PC-3 (cell line): ENCODE measurements at regions not wholly inside any gene's neighbourhood (a gene's known extent, or its start where the extent isn't known, plus 50 kb on each side); places are given as distances from the start of the nearest gene placed in this dataset.

Experiments
- ATAC-seq: fragments of 200-7000 bp; cut with Tn5 transposase; 2 replicates; pipeline ENCODE4 v1.9.1; 2020; ENCODE audit warnings: mild to moderate bottlenecking, moderate library complexity
- BruUV-seq: library from RNA; stranded (reverse); fragments of 400-500 nt; replicated peaks from 2 replicates; lab custom pipeline; 2021; lab: Mats Ljungman, UMichigan
- CTCF ChIA-PET: fragments of 300-600 bp; sonication (Branson Sonifier 250); formaldehyde crosslinking; loops from one replicate; lab custom pipeline; 2022; ENCODE audit warnings: antibody characterized with exemption; lab: Charles Lee
- POLR2A ChIA-PET: fragments of 300-600 bp; sonication (Branson Sonifier 250); formaldehyde crosslinking; loops from one replicate; lab custom pipeline; 2022; ENCODE audit warnings: antibody characterized with exemption; ENCODE audit not compliant: unreplicated experiment; lab: Charles Lee
- DNase-seq: peaks from one replicate; pipeline ENCODE4 v3.0.0-alpha.2; 2015
- H2AFZ ChIP-seq: fragments of 300-600 bp; sonication (generic); 2 replicates; pipeline ENCODE4 v1.6.0; 2016; ENCODE audit warnings: antibody characterized with exemption, low read length
- H3F3A ChIP-seq: fragments of 300-600 bp; sonication (generic); one replicate; pipeline ENCODE4 v1.6.0; 2017; ENCODE audit warnings: antibody characterized with exemption, low read length, control low read depth, mild to moderate bottlenecking; ENCODE audit not compliant: unreplicated experiment
- H3K27ac ChIP-seq: fragments of 300-600 bp; sonication (generic); 2 replicates; pipeline ENCODE4 v1.5.1; 2016; ENCODE audit warnings: mild to moderate bottlenecking, low read length
- H3K27me3 ChIP-seq: fragments of 300-600 bp; sonication (generic); 2 replicates; pipeline ENCODE4 v1.6.1; 2016; ENCODE audit warnings: low read length, mixed read lengths
- H3K36me3 ChIP-seq: fragments of 300-600 bp; sonication (generic); 2 replicates; pipeline ENCODE4 v1.6.1; 2016; ENCODE audit warnings: low read depth, mixed run types, low read length, mixed read lengths
- H3K4me1 ChIP-seq: fragments of 300-600 bp; sonication (generic); 2 replicates; pipeline ENCODE4 v1.5.1; 2016; ENCODE audit warnings: low read length; ENCODE audit not compliant: insufficient read depth
- H3K4me2 ChIP-seq: fragments of 300-600 bp; sonication (generic); 2 replicates; pipeline ENCODE4 v1.6.0; 2016; ENCODE audit warnings: low read length
- H3K4me3 ChIP-seq: fragments of 300-600 bp; sonication (generic); 2 replicates; pipeline ENCODE4 v1.5.1; 2016; ENCODE audit warnings: mild to moderate bottlenecking, low read length, mixed read lengths
- H3K79me2 ChIP-seq: fragments of 300-600 bp; sonication (generic); 2 replicates; pipeline ENCODE4 v1.6.1; 2017; ENCODE audit warnings: low read length, mixed read lengths
- H3K9ac ChIP-seq: fragments of 300-600 bp; sonication (generic); 2 replicates; pipeline ENCODE4 v1.6.0; 2016; ENCODE audit warnings: mild to moderate bottlenecking, low read length
- H3K9me2 ChIP-seq: fragments of 300-600 bp; sonication (generic); replicated peaks from 2 replicates; pipeline ENCODE4 v1.6.1; 2016; ENCODE audit warnings: mixed run types, low read length, mixed read lengths
- H3K9me3 ChIP-seq: fragments of 300-600 bp; sonication (generic); 2 replicates; pipeline ENCODE4 v1.6.1; 2016; ENCODE audit warnings: low read length, mixed read lengths
- H4K20me1 ChIP-seq: fragments of 300-600 bp; sonication (generic); 2 replicates; pipeline ENCODE4 v1.6.1; 2016; ENCODE audit warnings: low read length, mixed read lengths
- CTCF ChIP-seq: fragments of 300-600 bp; sonication (generic); conservative IDR thresholded peaks from 2 replicates; pipeline ENCODE4 v1.5.1; 2017; ENCODE audit warnings: antibody characterized with exemption, low read depth, mild to moderate bottlenecking, low read length
- EZH2 ChIP-seq: fragments of 300-600 bp; sonication (generic); IDR thresholded peaks from one replicate; pipeline ENCODE4 v1.6.1; 2017; ENCODE audit warnings: antibody characterized with exemption, mild to moderate bottlenecking, low read length; ENCODE audit not compliant: unreplicated experiment
- EZH2phosphoT487 ChIP-seq: fragments of 300-600 bp; sonication (generic); IDR thresholded peaks from 2 replicates; pipeline ENCODE4 v1.6.1; 2018; ENCODE audit warnings: mild to moderate bottlenecking, antibody characterized with exemption, low read length, borderline replicate concordance
- intact Hi-C: fragments of 100-400 bp; cut with micrococcal nuclease; formaldehyde crosslinking; loops from 2 replicates; pipeline ENCODE4 v1.9.0; 2023

- Histone ChIP-seq H3K9me2 (no peaks in the 10 kb centered on the region), H3K27ac (no peak overlapping the region), H3F3A (no peaks in the 10 kb centered on the region), H3K9me3 (no peaks in the 10 kb centered on the region), H3K4me2 (no peak overlapping the region), H2AFZ (no peak overlapping the region), H3K79me2 (no peaks in the 10 kb centered on the region), H3K4me1 (no peaks in the 10 kb centered on the region), H3K36me3 (no peaks in the 10 kb centered on the region), H3K4me3 (no peak overlapping the region), H3K27me3 (no peaks in the 10 kb centered on the region), H4K20me1 (no peaks in the 10 kb centered on the region), H3K9ac (no peak overlapping the region)
- no peak for TF ChIP-seq EZH2
- TF ChIP-seq CTCF = no peak
- no peak for TF ChIP-seq EZH2phosphoT487
- ChIA-PET CTCF (no interaction called here), POLR2A (no interaction called here)
- no TSS peak for BruUV-seq
- intact Hi-C loops = no loop called here
- DNase-seq = no peak
- no peak for ATAC-seq
Measured at GRCh38 chr12:39188689-39189088, 254.2 kb downstream of the KIF21A start.

GRCh38 chr12:39186744-39187143 is 256.2 kb downstream of the KIF21A start:
- H2AFZ ChIP-seq = no peak overlapping the region
- no TSS peak for BruUV-seq

More at GRCh38 chr12:39186744-39187143, 256.2 kb downstream of the KIF21A start:
- no peaks in the 10 kb centered on the region for H3K79me2 ChIP-seq
- TF ChIP-seq CTCF (no peak), EZH2phosphoT487 (no peak), EZH2 (no peak)
- CTCF ChIA-PET = no interaction called here
- H3K27ac ChIP-seq = no peak overlapping the region
- H3K27me3 ChIP-seq = no peaks in the 10 kb centered on the region
- POLR2A ChIA-PET = no interaction called here
- H3K4me3 ChIP-seq = no peak overlapping the region
- no peak overlapping the region for H3K9ac ChIP-seq
- H3K36me3 ChIP-seq = no peaks in the 10 kb centered on the region
- no peaks in the 10 kb centered on the region for H3K9me2 ChIP-seq
- intact Hi-C loops = no loop called here
- H3K9me3 ChIP-seq = no peaks in the 10 kb centered on the region
- no peaks in the 10 kb centered on the region for H4K20me1 ChIP-seq
- no peaks in the 10 kb centered on the region for H3K4me1 ChIP-seq
- no peak for ATAC-seq
- no peak for DNase-seq
- no peak overlapping the region for H3K4me2 ChIP-seq
- no peaks in the 10 kb centered on the region for H3F3A ChIP-seq
